GM12891 (cell line): ENCODE measurements at regions not wholly inside any gene's neighbourhood (a gene's known extent, or its start where the extent isn't known, plus 50 kb on each side); places are given as distances from the start of the nearest gene placed in this dataset.
"Not testable (repeated sequence)": the region's sequence is repeated elsewhere in the genome, so short reads cannot be mapped to it uniquely, and the experiment has no call there.

Experiments used
- DNase-seq: peaks from one replicate; pipeline ENCODE4 v3.0.0; 2011; ENCODE audit warnings: low spot score; ENCODE audit not compliant: insufficient read length
- FAIRE-seq: peaks from 2 replicates; lab custom pipeline; 2011; peaks lifted over from hg19 to GRCh38; lab: Jason Lieb, UNC
- PAX5 ChIP-seq: IDR thresholded peaks from 2 replicates; pipeline ENCODE4 v1.6.1; 2011; ENCODE audit warnings: low read length, moderate library complexity, mild to moderate bottlenecking; ENCODE audit not compliant: insufficient read depth, severe bottlenecking
- POLR2A ChIP-seq: IDR thresholded peaks from 2 replicates; pipeline ENCODE4 v1.6.1; 2011; ENCODE audit warnings: low read depth, low read length, control low read depth
- POLR2AphosphoS5 ChIP-seq: IDR thresholded peaks from 2 replicates; pipeline ENCODE4 v1.6.1; 2011; ENCODE audit warnings: low read depth, low read length, control low read depth
- POU2F2 ChIP-seq: IDR thresholded peaks from 2 replicates; pipeline ENCODE4 v1.6.1; 2011; ENCODE audit warnings: low read depth, mild to moderate bottlenecking, control low read depth, low read length, moderate library complexity
- SPI1 ChIP-seq: IDR thresholded peaks from 2 replicates; pipeline ENCODE4 v1.6.1; 2011; ENCODE audit warnings: low read depth, low read length, control low read depth
- TAF1 ChIP-seq: IDR thresholded peaks from 2 replicates; pipeline ENCODE4 v1.6.1; 2011; ENCODE audit warnings: low read depth, low read length, control low read depth

- DNase-seq: no peak
- no peak for FAIRE-seq
- TF ChIP-seq TAF1 (no peak), POU2F2 (no peak), POLR2AphosphoS5 (no peak), POLR2A (no peak), SPI1 (no peak), PAX5 (no peak)
Measured at GRCh38 chr4:13988353-13989305, 361.1 kb upstream of the BOD1L1 start.

- no peak for TF ChIP-seq POLR2AphosphoS5
- TF ChIP-seq TAF1: no peak
- FAIRE-seq: no peak
- DNase-seq: no peak
Measured at GRCh38 chr4:13989501-13989900, 362.0 kb upstream of the BOD1L1 start.

- DNase-seq (no peak), FAIRE-seq (no peak)
- no peak for TF ChIP-seq POLR2AphosphoS5
- no peak for TF ChIP-seq TAF1
- TF ChIP-seq PAX5: no peak
- no peak for TF ChIP-seq SPI1
Measured at GRCh38 chr4:13990596-13991589, 363.4 kb upstream of the BOD1L1 start.

DNA sequence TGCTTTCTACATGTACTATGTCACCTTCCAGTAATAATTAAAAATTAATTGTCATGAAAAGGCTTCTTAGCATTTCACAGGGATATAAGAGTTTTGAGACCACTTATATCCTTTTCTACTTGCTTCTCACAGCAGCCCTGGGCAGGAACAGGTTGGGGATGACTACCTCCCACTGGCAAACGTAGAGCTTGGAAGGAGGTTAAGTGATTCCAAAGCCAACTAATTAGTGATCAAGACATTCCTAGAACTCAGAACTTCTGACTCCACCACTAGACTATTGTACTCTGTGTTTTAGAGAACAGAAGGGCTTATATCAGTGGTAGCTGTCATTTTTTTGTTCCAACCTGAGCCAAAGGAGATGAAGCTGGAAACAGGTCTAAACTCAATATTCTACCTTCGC lies 364.5 kb upstream of the BOD1L1 start:
- DNase-seq (no peak), FAIRE-seq (no peak)
- no peak for TF ChIP-seq POLR2A
- no peak for TF ChIP-seq POU2F2
- no peak for TF ChIP-seq SPI1
- TF ChIP-seq PAX5: no peak
- TF ChIP-seq POLR2AphosphoS5: no peak
- no peak for TF ChIP-seq TAF1

DNA sequence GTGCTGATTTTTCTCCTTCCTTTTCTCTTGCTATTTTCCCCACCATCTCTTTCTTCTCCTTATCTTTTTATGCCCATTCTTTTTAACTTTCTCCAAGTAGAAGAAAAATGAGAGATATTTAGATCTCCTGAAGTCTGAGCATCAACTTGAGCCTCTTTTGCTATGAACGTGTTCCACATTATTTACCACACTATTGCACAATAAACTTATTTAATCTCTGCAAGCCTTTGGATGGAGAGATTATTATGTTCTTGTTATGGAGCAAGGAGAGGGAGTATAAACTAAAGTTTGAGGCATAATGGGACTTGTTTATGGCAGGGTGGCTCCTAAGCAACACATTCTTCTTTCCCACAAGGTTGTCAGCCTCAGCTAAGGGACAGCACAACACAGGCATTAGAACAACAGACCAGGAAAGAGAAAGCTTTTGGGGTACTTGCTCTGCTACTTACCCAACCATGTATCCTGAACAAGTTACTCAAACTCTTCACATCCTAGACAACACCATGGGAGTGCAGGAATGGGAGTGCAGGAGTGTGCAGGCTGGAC lies 365.5 kb upstream of the BOD1L1 start:
- TF ChIP-seq POLR2AphosphoS5 (no peak), TAF1 (no peak), PAX5 (no peak), POU2F2 (no peak), SPI1 (no peak), POLR2A (no peak)
- FAIRE-seq: no peak
- no peak for DNase-seq

DNA sequence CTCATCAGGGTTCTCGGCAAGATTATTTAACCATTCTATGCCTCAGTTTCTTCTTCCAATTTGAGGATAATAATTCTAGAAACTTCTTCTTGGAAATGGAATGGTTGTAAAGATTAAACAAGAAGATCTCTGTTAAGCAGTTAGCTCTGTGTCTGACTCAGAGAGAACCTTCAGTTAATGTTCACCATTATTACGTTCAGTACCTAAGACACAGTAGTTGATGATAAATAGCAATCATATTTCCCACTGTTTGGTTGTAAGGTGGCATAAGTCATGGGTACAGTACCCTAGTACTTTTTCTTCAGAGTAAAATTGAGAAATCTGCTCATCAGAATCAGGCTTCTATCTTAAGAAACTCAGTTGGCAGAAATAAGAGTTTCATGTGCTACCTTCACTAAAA lies 366.5 kb upstream of the BOD1L1 start:
- FAIRE-seq: no peak
- TF ChIP-seq TAF1 (no peak), POLR2AphosphoS5 (no peak), POU2F2 (no peak), PAX5 (no peak), SPI1 (no peak), POLR2A (no peak)
- DNase-seq: no peak

DNA sequence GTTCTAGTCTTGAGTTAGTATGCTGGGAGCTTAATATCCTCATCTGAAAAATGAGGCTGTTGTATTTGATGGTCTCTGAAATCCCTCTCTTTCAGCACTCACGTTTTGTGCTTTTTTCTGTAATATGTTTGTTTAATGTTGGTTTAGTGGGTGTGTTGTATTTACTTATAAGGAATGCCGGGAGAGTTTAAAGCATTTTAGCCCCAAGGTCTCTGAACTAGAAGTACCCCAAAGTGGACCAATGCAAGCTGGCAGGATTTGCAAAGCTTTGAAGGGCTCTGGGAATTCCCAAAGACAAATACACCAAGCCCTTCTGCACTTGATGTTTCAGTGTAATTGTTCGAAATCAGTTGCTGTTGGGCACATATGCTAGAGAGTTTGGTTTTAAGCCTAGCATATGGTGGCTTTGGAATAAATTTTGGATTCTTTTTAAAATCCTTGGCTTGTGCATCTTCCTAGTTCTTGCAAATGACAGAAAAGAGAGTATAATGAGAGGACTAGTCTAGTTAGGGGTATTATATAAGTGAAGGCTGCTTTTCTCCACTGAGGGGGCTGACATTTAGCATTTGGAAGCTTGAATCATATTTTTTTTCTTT lies 371.4 kb upstream of the BOD1L1 start:
- no peak for FAIRE-seq
- TF ChIP-seq POU2F2: no peak
- no peak for TF ChIP-seq POLR2A
- no peak for TF ChIP-seq TAF1
- no peak for TF ChIP-seq POLR2AphosphoS5
- no peak for TF ChIP-seq SPI1
- no peak for TF ChIP-seq PAX5
- DNase-seq: no peak

DNA sequence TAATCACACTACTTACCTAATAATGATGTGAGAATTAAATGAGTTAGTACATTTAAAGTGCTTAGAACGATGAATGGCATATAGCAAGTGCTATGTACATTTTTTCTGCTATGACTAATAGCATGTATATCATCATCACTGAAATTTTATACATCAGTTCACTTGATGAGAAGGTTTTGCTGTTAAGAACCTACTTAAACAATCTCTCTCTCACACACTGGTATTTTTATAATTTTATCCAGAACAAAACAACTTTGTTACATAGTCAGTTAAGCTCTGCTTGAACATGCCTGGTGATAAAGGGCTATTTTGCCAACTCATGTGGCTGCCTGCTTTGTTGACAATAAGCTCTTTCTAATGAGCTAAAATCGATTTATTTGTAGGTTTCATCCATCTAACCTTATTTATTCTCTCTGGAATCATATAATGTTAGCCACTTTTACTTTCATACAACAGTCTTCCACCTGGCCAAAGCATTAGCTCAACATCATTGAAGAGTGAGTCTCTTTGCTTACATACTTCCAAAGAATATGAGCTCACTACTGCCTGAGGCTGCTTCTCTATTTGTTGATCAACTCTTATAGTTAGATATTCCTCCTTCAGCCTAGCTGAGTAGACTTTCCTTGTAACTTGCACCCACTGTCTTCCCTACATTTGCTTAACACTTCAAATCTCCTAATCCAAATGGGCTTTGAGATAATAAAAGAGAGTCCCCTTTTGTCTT lies 372.7 kb upstream of the BOD1L1 start:
- DNase-seq (no peak), FAIRE-seq (no peak)
- TF ChIP-seq POU2F2: no peak
- no peak for TF ChIP-seq SPI1
- TF ChIP-seq POLR2A: no peak
- no peak for TF ChIP-seq PAX5
- TF ChIP-seq TAF1: no peak
- TF ChIP-seq POLR2AphosphoS5: no peak

- FAIRE-seq, DNase-seq: not testable (repeated sequence)
Measured at GRCh38 chr4:14002331-14002730, 374.8 kb upstream of the BOD1L1 start.
